H1 (cell line): ENCODE measurements at regions not wholly inside any gene's neighbourhood (a gene's known extent, or its start where the extent isn't known, plus 50 kb on each side); places are given as distances from the start of the nearest gene placed in this dataset.

ENCODE experiments used
- CTCF ChIP-seq, 3 experiments: IDR thresholded peaks; 1 replicate in 2 of 3; 2 replicates in 1 of 3; pipeline versions ENCODE4 v1.5.1 to v1.6.1; 2011; ENCODE audit warnings: low read length in 3 of 3, mild to moderate bottlenecking in 3 of 3, inconsistent platforms in 2 of 3, low read depth in 1 of 3, moderate library complexity in 1 of 3; ENCODE audit not compliant: insufficient read depth in 1 of 3; ENCODE audit errors: control extremely low read depth in 1 of 3
- EZH2 ChIP-seq: fragments of 200-600 bp; sonication (generic); IDR thresholded peaks from 2 replicates; pipeline ENCODE4 v1.7.1; 2012; ENCODE audit warnings: low read depth, mild to moderate bottlenecking, moderate library complexity, low read length, inconsistent platforms; ENCODE audit not compliant: severe bottlenecking
- GTF2F1 ChIP-seq: IDR thresholded peaks from 2 replicates; pipeline ENCODE4 v1.6.1; 2012; ENCODE audit warnings: low read depth, low read length, improper control_type of control experiment, borderline replicate concordance
- MAFK ChIP-seq: IDR thresholded peaks from 2 replicates; pipeline ENCODE4 v1.6.1; 2012; ENCODE audit warnings: low read depth, mild to moderate bottlenecking, improper control_type of control experiment, low read length
- MAX ChIP-seq: IDR thresholded peaks from 2 replicates; pipeline ENCODE4 v1.6.1; 2012; ENCODE audit warnings: inconsistent platforms
- POLR2A ChIP-seq, 2 experiments: IDR thresholded peaks; 1 replicate in 1 of 2; 2 replicates in 1 of 2; pipeline ENCODE4 v1.6.1; 2011; ENCODE audit warnings: low read depth in 2 of 2, low read length in 2 of 2, mild to moderate bottlenecking in 2 of 2; ENCODE audit errors: control extremely low read depth in 1 of 2
- POLR2AphosphoS5 ChIP-seq: IDR thresholded peaks from 2 replicates; pipeline ENCODE4 v1.6.1; 2011; ENCODE audit warnings: low read depth, low read length
- TCF12 ChIP-seq: IDR thresholded peaks from 2 replicates; pipeline ENCODE4 v1.6.1; 2011; ENCODE audit warnings: low read depth, mild to moderate bottlenecking, low read length

GRCh38 chr15:52923626-52924025 lies 133.5 kb upstream of the ONECUT1 start:
- no peak for TF ChIP-seq CTCF (IDR thresholded peaks at IDR 0.05; ENCODE audit: control extremely low read depth in 1 of 3, insufficient read depth in 1 of 3, low read depth in 1 of 3, low read length in 3 of 3)
- no peak for TF ChIP-seq POLR2AphosphoS5
- TF ChIP-seq MAX: no peak
- TF ChIP-seq GTF2F1: no peak
- no peak for TF ChIP-seq TCF12
- TF ChIP-seq POLR2A (IDR thresholded peaks at IDR 0.05; ENCODE audit: control extremely low read depth in 1 of 2, low read depth in 2 of 2, low read length in 2 of 2): no peak
- no peak for TF ChIP-seq MAFK
- no peak for TF ChIP-seq EZH2
